ENCODE measurements at regions not wholly inside any gene's neighbourhood (a gene's known extent, or its start where the extent isn't known, plus 50 kb on each side); places are given as distances from the start of the nearest gene placed in this dataset.

- no peak overlapping the region for H3K4me3 Mint-ChIP-seq (ENCODE audit: unreplicated experiment)
- TF ChIP-seq CTCF (IDR thresholded peaks at IDR 0.05; ENCODE audit: insufficient read depth, low read depth, low read length) (no peak), EZH2 (IDR thresholded peaks at IDR 0.05; ENCODE audit: insufficient read depth, low read length) (no peak)
Measured at GRCh38 chr2:156756516-156756915, 320.3 kb downstream of the GPD2 start.

DNA sequence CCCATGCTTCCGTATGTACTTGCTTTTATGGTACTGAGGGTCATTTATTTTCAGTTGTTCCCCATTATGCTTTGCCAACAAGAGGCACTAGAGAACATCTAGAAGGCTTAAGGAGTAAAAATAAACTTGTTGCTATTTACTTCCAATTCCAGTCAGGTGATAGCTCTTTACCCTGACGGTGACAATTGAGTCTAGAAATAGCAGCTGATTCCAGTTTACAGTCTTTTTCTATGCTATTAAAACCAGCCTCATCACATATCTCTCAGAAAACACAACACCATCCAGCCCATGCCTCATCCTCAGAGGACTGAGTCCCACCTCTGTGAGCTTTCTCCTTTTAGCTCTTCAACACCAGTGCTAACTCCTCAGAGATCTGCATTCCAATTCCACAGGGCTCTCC lies 327.0 kb downstream of the GPD2 start:
- Mint-ChIP-seq H3K36me3 (ENCODE audit: low read depth, unreplicated experiment) (no peaks in the 10 kb centered on the region), H3K9me3 (ENCODE audit: unreplicated experiment) (peaks cover 2% of the 10 kb centered on the region), H3K4me3 (ENCODE audit: unreplicated experiment) (no peak overlapping the region), H3K27ac (ENCODE audit: unreplicated experiment) (no peak overlapping the region), H3K27me3 (ENCODE audit: low read depth, unreplicated experiment) (no peaks in the 10 kb centered on the region), H3K4me1 (ENCODE audit: low read depth, unreplicated experiment) (peaks cover 6% of the 10 kb centered on the region)
- no peak for DNase-seq (ENCODE audit: low read depth)
- H3K27me3 ChIP-seq (ENCODE audit: insufficient read depth, low read length): no peaks in the 10 kb centered on the region
- no peak overlapping the region for H3K4me2 ChIP-seq (ENCODE audit: low read length)
- H3K79me2 ChIP-seq (ENCODE audit: insufficient read depth, low read length): no peaks in the 10 kb centered on the region
- H2AFZ ChIP-seq (ENCODE audit: low read depth, low read length): no peak overlapping the region
- no peak for FAIRE-seq
- H3K4me3 ChIP-seq (ENCODE audit: insufficient read depth, low read depth, low read length): no peak overlapping the region
- H3K27ac ChIP-seq (ENCODE audit: low read depth, low read length): no peak overlapping the region
- no peaks in the 10 kb centered on the region for H3K9me3 ChIP-seq (ENCODE audit: insufficient read depth, low read depth, low read length)
- TF ChIP-seq EZH2 (IDR thresholded peaks at IDR 0.05; ENCODE audit: insufficient read depth, low read length) (no peak), CTCF (IDR thresholded peaks at IDR 0.05; ENCODE audit: insufficient read depth, low read depth, low read length) (no peak)
- H3K4me1 ChIP-seq (ENCODE audit: insufficient read depth, low read length): no peaks in the 10 kb centered on the region
- no peaks in the 10 kb centered on the region for H3K36me3 ChIP-seq (ENCODE audit: insufficient read depth, low read length)
- no peak overlapping the region for H3K9ac ChIP-seq (ENCODE audit: low read length)
- H4K20me1 ChIP-seq (ENCODE audit: insufficient read depth, low read length): no peaks in the 10 kb centered on the region

More at GRCh38 chr2:156756516-156756915, 320.3 kb downstream of the GPD2 start:
- peaks cover 5% of the 10 kb centered on the region for H3K4me1 Mint-ChIP-seq (ENCODE audit: low read depth, unreplicated experiment)
- H3K27me3 Mint-ChIP-seq (ENCODE audit: low read depth, unreplicated experiment): no peaks in the 10 kb centered on the region
- Histone ChIP-seq H4K20me1 (ENCODE audit: insufficient read depth, low read length) (no peaks in the 10 kb centered on the region), H3K4me3 (ENCODE audit: insufficient read depth, low read depth, low read length) (no peak overlapping the region), H3K9ac (ENCODE audit: low read length) (no peak overlapping the region), H3K27me3 (ENCODE audit: insufficient read depth, low read length) (no peaks in the 10 kb centered on the region), H3K27ac (ENCODE audit: low read depth, low read length) (no peak overlapping the region), H3K79me2 (ENCODE audit: insufficient read depth, low read length) (no peaks in the 10 kb centered on the region), H3K4me1 (ENCODE audit: insufficient read depth, low read length) (no peaks in the 10 kb centered on the region), H3K9me3 (ENCODE audit: insufficient read depth, low read depth, low read length) (no peaks in the 10 kb centered on the region), H2AFZ (ENCODE audit: low read depth, low read length) (no peak overlapping the region), H3K36me3 (ENCODE audit: insufficient read depth, low read length) (no peaks in the 10 kb centered on the region), H3K4me2 (ENCODE audit: low read length) (no peak overlapping the region)
- no peaks in the 10 kb centered on the region for H3K36me3 Mint-ChIP-seq (ENCODE audit: low read depth, unreplicated experiment)
- DNase-seq (ENCODE audit: low read depth) (no peak), FAIRE-seq (no peak)
- no peaks in the 10 kb centered on the region for H3K9me3 Mint-ChIP-seq (ENCODE audit: unreplicated experiment)
- no peak overlapping the region for H3K27ac Mint-ChIP-seq (ENCODE audit: unreplicated experiment)

- H3K9ac ChIP-seq (ENCODE audit: low read length): no peak overlapping the region
- no peaks in the 10 kb centered on the region for H3K36me3 ChIP-seq (ENCODE audit: insufficient read depth, low read length)
- no peak overlapping the region for H3K27ac ChIP-seq (ENCODE audit: low read depth, low read length)
- TF ChIP-seq EZH2 (IDR thresholded peaks at IDR 0.05; ENCODE audit: insufficient read depth, low read length) (no peak), CTCF (IDR thresholded peaks at IDR 0.05; ENCODE audit: insufficient read depth, low read depth, low read length) (no peak)
- Mint-ChIP-seq H3K4me1 (ENCODE audit: low read depth, unreplicated experiment) (peaks cover 6% of the 10 kb centered on the region), H3K27me3 (ENCODE audit: low read depth, unreplicated experiment) (no peaks in the 10 kb centered on the region), H3K9me3 (ENCODE audit: unreplicated experiment) (peaks cover 5% of the 10 kb centered on the region), H3K27ac (ENCODE audit: unreplicated experiment) (no peak overlapping the region), H3K36me3 (ENCODE audit: low read depth, unreplicated experiment) (no peaks in the 10 kb centered on the region), H3K4me3 (ENCODE audit: unreplicated experiment) (no peak overlapping the region)
- no peak overlapping the region for H3K4me3 ChIP-seq (ENCODE audit: insufficient read depth, low read depth, low read length)
- no peak overlapping the region for H2AFZ ChIP-seq (ENCODE audit: low read depth, low read length)
- no peaks in the 10 kb centered on the region for H3K9me3 ChIP-seq (ENCODE audit: insufficient read depth, low read depth, low read length)
- no peak overlapping the region for H3K4me2 ChIP-seq (ENCODE audit: low read length)
- H3K27me3 ChIP-seq (ENCODE audit: insufficient read depth, low read length): no peaks in the 10 kb centered on the region
- H3K4me1 ChIP-seq (ENCODE audit: insufficient read depth, low read length): no peaks in the 10 kb centered on the region
- DNase-seq (ENCODE audit: low read depth): no peak
- H3K79me2 ChIP-seq (ENCODE audit: insufficient read depth, low read length): no peaks in the 10 kb centered on the region
- no peaks in the 10 kb centered on the region for H4K20me1 ChIP-seq (ENCODE audit: insufficient read depth, low read length)
- no peak for FAIRE-seq
Measured at GRCh38 chr2:156765043-156765442, 328.9 kb downstream of the GPD2 start.

All from astrocyte (in vitro differentiated cells and primary cell).